ENCODE measurements at regions not wholly inside any gene's neighbourhood (a gene's known extent, or its start where the extent isn't known, plus 50 kb on each side); places are given as distances from the start of the nearest gene placed in this dataset.

- Mint-ChIP-seq H3K4me3 (no peak overlapping the region), H3K27me3 (ENCODE audit: insufficient read depth, low read depth, poor library complexity) (no peaks in the 10 kb centered on the region), H3K9me3 (no peaks in the 10 kb centered on the region), H3K36me3 (ENCODE audit: low read depth) (no peaks in the 10 kb centered on the region), H3K4me1 (no peaks in the 10 kb centered on the region), H3K27ac (no peak overlapping the region; the same call in 1 of the 2 replicates)
- ATAC-seq (no peak), DNase-seq (ENCODE audit: low spot score) (no peak)
- no peak overlapping the region for H3K27ac ChIP-seq (ENCODE audit: low read depth)
- no peak overlapping the region for H3K4me2 ChIP-seq
- H3K4me3 ChIP-seq, result no peak overlapping the region
- H3F3A ChIP-seq (replicated peaks; ENCODE audit: low read depth), result no peaks in the 10 kb centered on the region
- H3K9me2 ChIP-seq (ENCODE audit: insufficient read depth), result no peaks in the 10 kb centered on the region
- TF ChIP-seq ZNF331 (CRISPR knock-in tag; IDR thresholded peaks at IDR 0.05; ENCODE audit: low read depth) (no peak), EZH2 (IDR thresholded peaks at IDR 0.05; ENCODE audit: low read depth, unreplicated experiment) (no peak), EZH2phosphoT487 (IDR thresholded peaks at IDR 0.05; ENCODE audit: unreplicated experiment) (no peak), REST (IDR thresholded peaks at IDR 0.05; ENCODE audit: unreplicated experiment) (no peak), CREB1 (CRISPR knock-in tag; IDR thresholded peaks at IDR 0.05; ENCODE audit: low read depth) (no peak), POLR2AphosphoS5 (IDR thresholded peaks at IDR 0.05; ENCODE audit: low read depth) (no peak), NANOG (IDR thresholded peaks at IDR 0.05; ENCODE audit: borderline replicate concordance) (no peak), CTCF (conservative IDR thresholded peaks at IDR 0.05; ENCODE audit: low read depth in 2 of 2) (no peak), ZNF462 (CRISPR knock-in tag; IDR thresholded peaks at IDR 0.05) (no peak), STAT1 (IDR thresholded peaks at IDR 0.05; ENCODE audit: unreplicated experiment) (no peak), ETS1 (IDR thresholded peaks at IDR 0.05) (no peak), ZNF114 (CRISPR knock-in tag; IDR thresholded peaks at IDR 0.05) (no peak), JUNB (IDR thresholded peaks at IDR 0.05; ENCODE audit: unreplicated experiment) (no peak)
- no peaks in the 10 kb centered on the region for H3K27me3 ChIP-seq (ENCODE audit: insufficient read depth)
- no peaks in the 10 kb centered on the region for H3K36me3 ChIP-seq (ENCODE audit: insufficient read depth)
- no peaks in the 10 kb centered on the region for H3K4me1 ChIP-seq (ENCODE audit: insufficient read depth)
- no peak overlapping the region for H2AFZ ChIP-seq
- H3K79me2 ChIP-seq (replicated peaks; ENCODE audit: insufficient read depth), result no peaks in the 10 kb centered on the region
- H4K20me1 ChIP-seq (replicated peaks; ENCODE audit: insufficient read depth), result no peaks in the 10 kb centered on the region
Observed at GRCh38 chr14:83533734-83534133, 1996.2 kb upstream of the FLRT2 start.

All from GM23338 (cell line).